Ascending aorta (tissue), 2 donors: ENCODE measurements at regions not wholly inside any gene's neighbourhood (a gene's known extent, or its start where the extent isn't known, plus 50 kb on each side); places are given as distances from the start of the nearest gene placed in this dataset.
"Not testable (repeated sequence)": the region's sequence is repeated elsewhere in the genome, so short reads cannot be mapped to it uniquely, and the experiment has no call there.

ENCODE experiments used
- DNase-seq, 2 donors: peaks; one replicate each; pipeline ENCODE4 v3.0.0-alpha.2; 2019; ENCODE audit warnings: low spot score in 2 of 2
- H3K27ac ChIP-seq, 2 donors: fragments of 200-600 bp; sonication (generic); one replicate each; pipeline ENCODE4 v1.5.1; 2016 to 2017; ENCODE audit warnings: mild to moderate bottlenecking in 1 of 2
- H3K27me3 ChIP-seq: fragments of 200-600 bp; sonication (generic); one replicate; pipeline ENCODE4 v1.5.1; 2017
- H3K36me3 ChIP-seq, 2 donors: fragments of 200-600 bp; sonication (generic); one replicate each; pipeline ENCODE4 v1.5.1; 2016
- H3K4me1 ChIP-seq, 2 donors: fragments of 200-600 bp; sonication (generic); one replicate each; pipeline ENCODE4 v1.5.1; 2016 to 2017; ENCODE audit warnings: mild to moderate bottlenecking in 1 of 2
- H3K4me3 ChIP-seq, 2 donors: fragments of 200-600 bp; sonication (generic); one replicate each; pipeline ENCODE4 v1.5.1; 2016 to 2017; ENCODE audit warnings: mild to moderate bottlenecking in 1 of 2
- H3K9me3 ChIP-seq, 2 donors: fragments of 200-600 bp; sonication (generic); one replicate each; pipeline ENCODE4 v1.5.1; 2016
- intact Hi-C: fragments of 100-400 bp; cut with DNase I; formaldehyde crosslinking; loops from one replicate; pipeline ENCODE4 v1.15.1; 2023
- TF ChIP-seq, protein P1 (sequence below), 3 experiments: fragments of 200-600 bp in 2 of 3; fragments of 450-650 bp in 1 of 3; sonication (generic) in 2 of 3; IDR thresholded peaks; one replicate each; pipeline ENCODE4 v1.5.1; 2016 to 2019; ENCODE audit warnings: antibody characterized with exemption in 3 of 3, mild to moderate bottlenecking in 1 of 3, moderate library complexity in 1 of 3

DNA sequence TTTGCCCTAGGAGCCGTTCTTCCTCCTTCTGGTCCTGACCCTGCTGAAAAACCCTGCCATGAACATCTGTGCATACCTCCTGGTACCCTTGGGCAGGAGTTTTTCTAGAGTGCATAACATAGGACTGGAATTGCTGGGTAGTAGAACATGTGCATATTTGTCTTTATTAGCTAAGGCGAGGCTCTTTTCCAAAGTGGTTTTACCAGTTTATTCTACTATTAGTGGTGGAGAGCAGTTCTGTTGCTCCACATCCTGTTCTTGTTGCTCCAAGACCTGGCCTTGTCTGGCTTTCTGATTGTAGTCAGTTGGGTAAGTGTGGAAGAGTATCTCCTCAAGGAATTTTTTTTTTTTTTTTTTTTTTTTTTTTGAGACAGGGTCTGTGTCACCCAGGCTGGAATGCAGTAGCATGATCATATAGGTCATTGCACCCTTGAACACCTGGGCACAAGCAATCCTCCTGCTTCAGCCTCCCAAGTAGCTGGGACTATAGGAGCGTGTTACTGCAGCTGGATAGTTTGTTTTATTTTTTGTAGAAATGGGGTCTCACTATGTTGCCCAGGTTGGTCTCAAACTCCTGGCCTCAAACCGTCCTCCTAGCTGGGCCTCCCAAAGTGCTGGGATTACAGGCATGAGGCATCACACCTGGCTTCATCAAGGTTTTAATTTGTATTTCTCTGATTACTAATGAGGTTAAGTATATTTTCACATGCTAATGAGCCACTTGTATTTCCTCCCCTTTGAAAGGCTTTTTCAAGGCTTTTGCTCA, 85.2 kb downstream of the SPRY4 start:
- intact Hi-C loops: no loop called here
- DNase-seq: no peak
- TF ChIP-seq, protein P1, sequence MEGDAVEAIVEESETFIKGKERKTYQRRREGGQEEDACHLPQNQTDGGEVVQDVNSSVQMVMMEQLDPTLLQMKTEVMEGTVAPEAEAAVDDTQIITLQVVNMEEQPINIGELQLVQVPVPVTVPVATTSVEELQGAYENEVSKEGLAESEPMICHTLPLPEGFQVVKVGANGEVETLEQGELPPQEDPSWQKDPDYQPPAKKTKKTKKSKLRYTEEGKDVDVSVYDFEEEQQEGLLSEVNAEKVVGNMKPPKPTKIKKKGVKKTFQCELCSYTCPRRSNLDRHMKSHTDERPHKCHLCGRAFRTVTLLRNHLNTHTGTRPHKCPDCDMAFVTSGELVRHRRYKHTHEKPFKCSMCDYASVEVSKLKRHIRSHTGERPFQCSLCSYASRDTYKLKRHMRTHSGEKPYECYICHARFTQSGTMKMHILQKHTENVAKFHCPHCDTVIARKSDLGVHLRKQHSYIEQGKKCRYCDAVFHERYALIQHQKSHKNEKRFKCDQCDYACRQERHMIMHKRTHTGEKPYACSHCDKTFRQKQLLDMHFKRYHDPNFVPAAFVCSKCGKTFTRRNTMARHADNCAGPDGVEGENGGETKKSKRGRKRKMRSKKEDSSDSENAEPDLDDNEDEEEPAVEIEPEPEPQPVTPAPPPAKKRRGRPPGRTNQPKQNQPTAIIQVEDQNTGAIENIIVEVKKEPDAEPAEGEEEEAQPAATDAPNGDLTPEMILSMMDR (IDR thresholded peaks at IDR 0.05): no peak

DNA sequence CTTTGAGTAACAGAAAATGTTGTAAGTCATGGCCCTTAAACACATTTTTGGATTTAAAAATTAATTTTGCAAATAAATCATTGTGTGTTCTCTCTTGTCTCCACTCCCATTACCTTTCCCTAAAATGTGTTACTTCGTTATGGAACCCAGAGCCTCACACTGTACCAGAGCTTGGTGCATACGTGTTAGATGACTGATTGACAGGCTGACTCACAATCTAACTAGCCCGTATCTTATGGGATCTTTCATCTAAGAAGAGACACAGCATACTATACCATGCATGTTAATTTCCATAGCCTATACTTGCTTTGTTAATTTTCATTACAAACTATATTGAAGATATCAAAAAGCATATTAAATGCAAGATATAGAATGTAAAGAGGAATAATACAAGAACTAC, 87.1 kb downstream of the SPRY4 start:
- no peaks in the 10 kb centered on the region for H3K4me1 ChIP-seq
- H3K27me3 ChIP-seq: no peaks in the 10 kb centered on the region
- TF ChIP-seq, protein P1 (IDR thresholded peaks at IDR 0.05): no peak
- intact Hi-C loops: loop anchor here (2.0 kb wide), 1 partner anchor 21 kb away; no protein-coding TSS in a partner anchor
- no peak overlapping the region for H3K4me3 ChIP-seq
- no peaks in the 10 kb centered on the region for H3K9me3 ChIP-seq
- H3K27ac ChIP-seq: no peak overlapping the region
- H3K36me3 ChIP-seq: no peaks in the 10 kb centered on the region
- DNase-seq: no peak

More for the DNA sequence above, 85.2 kb downstream of the SPRY4 start:
- H3K9me3 ChIP-seq: no peaks in the 10 kb centered on the region
- H3K27me3 ChIP-seq: no peaks in the 10 kb centered on the region
- peaks cover 0 to 5% of the 10 kb centered on the region in 2 donors for H3K4me1 ChIP-seq
- no peak overlapping the region for H3K4me3 ChIP-seq
- no peak overlapping the region for H3K27ac ChIP-seq
- H3K36me3 ChIP-seq: no peaks in the 10 kb centered on the region

DNA sequence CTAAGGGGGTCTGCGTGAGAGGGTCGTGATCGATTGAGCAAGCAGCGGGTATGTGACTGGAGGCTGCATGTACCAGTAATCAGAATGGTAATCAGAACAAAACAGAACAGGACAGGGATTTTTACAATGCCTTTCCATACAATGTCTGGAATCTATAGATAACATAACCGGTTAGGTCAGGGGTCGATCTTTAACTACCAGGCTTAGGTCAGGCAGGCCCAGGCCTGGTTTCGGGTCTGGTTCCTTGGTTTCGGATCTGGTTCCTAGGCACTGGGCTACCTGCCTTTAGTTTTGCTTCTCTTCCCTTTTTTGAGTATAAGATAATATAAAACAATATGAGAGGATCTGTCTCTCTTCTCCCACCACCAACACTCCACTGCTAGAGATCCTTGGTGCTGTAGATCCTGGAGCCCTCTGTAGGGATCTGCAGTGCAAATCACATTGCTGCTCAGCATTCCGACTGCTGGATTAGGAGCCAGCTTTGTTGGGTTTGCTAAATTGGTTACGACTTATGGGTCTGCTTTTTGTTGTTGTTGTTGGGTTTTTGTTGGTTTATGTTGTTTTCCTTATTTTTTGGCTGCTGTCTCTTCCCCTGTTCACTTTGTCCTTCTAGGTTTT, 88.0 kb downstream of the SPRY4 start:
- not testable (repeated sequence) for H3K4me1 ChIP-seq, DNase-seq, H3K9me3 ChIP-seq, H3K27ac ChIP-seq, H3K27me3 ChIP-seq, H3K36me3 ChIP-seq, H3K4me3 ChIP-seq
- intact Hi-C loops: loop anchor here (2.0 kb wide), 1 partner anchor 22 kb away; no protein-coding TSS in a partner anchor

DNA sequence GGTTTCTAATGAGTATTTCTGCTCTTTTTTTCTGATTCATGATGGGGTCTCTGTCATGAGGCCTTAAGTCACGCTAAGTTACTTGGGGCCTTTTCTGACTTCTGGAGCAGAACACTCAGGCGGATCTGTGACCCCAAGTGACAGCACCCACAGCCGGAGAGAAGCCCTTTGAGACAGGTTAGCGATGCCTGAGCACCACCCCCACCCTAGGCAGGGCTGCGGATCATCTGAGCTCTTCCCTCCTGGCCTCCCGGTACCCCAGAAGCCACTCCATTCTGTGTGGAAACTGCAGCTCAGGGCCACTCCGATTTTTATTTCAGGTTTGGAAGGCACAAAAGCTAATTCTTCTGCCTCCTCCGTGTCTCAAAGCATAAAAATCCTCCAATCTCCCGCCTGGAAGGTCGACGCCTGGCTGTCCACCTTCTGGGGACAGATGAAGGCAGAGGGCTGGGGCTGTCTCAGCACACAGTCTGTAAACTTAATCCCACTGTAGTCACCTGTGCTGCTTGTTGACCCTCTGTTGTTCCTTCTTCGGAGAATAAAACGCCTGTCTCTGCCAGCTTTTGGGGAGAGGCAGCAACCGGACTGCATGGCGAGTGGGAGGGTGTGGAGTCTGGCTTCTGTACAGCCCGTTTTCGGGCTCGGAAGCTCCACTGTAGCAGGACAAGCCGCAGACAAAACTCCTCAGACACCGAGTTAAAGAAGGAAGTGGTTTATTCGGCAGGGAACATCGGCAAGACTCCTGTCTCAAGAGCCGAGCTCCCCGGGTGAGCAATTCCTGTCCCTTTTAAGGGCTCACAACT, 88.8 kb downstream of the SPRY4 start:
- H3K27me3 ChIP-seq: no peaks in the 10 kb centered on the region
- intact Hi-C loops: loop anchor here (2.0 kb wide), 1 partner anchor 23 kb away; no protein-coding TSS in a partner anchor
- no peaks in the 10 kb centered on the region for H3K36me3 ChIP-seq
- no peaks in the 10 kb centered on the region for H3K4me1 ChIP-seq
- DNase-seq: no peak
- TF ChIP-seq, protein P1 (IDR thresholded peaks at IDR 0.05): no peak
- H3K9me3 ChIP-seq: no peaks in the 10 kb centered on the region
- no peak overlapping the region for H3K4me3 ChIP-seq
- no peak overlapping the region for H3K27ac ChIP-seq

DNA sequence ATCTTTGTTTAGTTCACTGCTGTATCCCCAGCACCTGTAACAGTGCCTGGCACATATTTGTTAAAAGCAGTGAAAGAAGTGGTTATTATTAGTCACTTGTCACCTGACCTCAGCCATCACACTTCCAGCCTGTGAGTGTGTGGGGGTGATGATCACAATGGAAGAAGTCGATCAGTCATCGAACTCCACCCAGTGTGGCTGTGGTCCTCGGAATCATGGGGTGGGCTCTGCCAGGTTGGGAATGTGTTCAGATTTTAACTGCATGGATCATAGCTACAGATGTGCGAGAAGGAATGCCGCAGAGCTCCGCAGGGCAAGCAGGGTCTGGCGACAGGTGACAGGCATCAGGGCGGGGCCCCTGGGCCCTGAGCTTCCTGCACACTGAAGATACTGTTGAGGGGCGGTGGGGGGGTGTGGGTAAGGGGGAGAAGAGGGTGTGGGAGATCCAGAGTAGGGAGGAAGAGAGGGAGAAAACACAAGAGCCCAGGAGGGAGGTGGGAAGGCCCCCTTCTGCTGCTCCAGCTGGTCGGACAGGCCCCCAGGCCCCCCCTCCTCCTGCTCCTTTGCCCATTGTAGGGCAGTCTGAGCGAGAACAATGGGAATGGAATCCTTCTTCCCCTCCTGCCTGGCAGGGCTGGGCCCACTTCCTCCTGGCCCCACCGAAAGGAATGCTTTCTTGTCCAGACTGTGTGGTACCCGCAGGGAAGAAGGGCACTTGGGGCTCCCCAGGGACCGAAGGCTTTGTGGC, 89.6 kb downstream of the SPRY4 start:
- H3K27ac ChIP-seq: no peak overlapping the region
- intact Hi-C loops: no loop called here
- no peak for DNase-seq
- no peaks in the 10 kb centered on the region for H3K4me1 ChIP-seq
- no peaks in the 10 kb centered on the region for H3K36me3 ChIP-seq
- H3K9me3 ChIP-seq: no peaks in the 10 kb centered on the region
- H3K27me3 ChIP-seq: no peaks in the 10 kb centered on the region
- TF ChIP-seq, protein P1 (IDR thresholded peaks at IDR 0.05): no peak
- H3K4me3 ChIP-seq: no peak overlapping the region
